Keratinocyte (primary cell): ENCODE measurements at regions not wholly inside any gene's neighbourhood (a gene's known extent, or its start where the extent isn't known, plus 50 kb on each side); places are given as distances from the start of the nearest gene placed in this dataset.

Experiments
- DNase-seq: peaks from one replicate; pipeline ENCODE4 v3.0.0-alpha.2; 2011; ENCODE audit warnings: low read depth, missing footprints, low spot score
- FAIRE-seq: peaks from 2 replicates; lab custom pipeline; 2011; peaks lifted over from hg19 to GRCh38; lab: Jason Lieb, UNC
- H2AFZ ChIP-seq: 2 replicates; pipeline ENCODE4 v1.6.0; 2012; ENCODE audit warnings: low read length, control low read depth, inconsistent platforms; ENCODE audit not compliant: control insufficient read depth
- H3K27ac ChIP-seq: 2 replicates; pipeline ENCODE4 v1.5.1; 2011; ENCODE audit warnings: low read length; ENCODE audit not compliant: control insufficient read depth, insufficient read depth
- H3K27me3 ChIP-seq: 3 replicates; pipeline ENCODE4 v1.6.0; 2011; ENCODE audit warnings: low read length; ENCODE audit not compliant: control insufficient read depth, insufficient read depth; ENCODE audit errors: extremely low read depth
- H3K36me3 ChIP-seq, 2 experiments: 2 replicates in 1 of 2; 3 replicates in 1 of 2; pipeline ENCODE4 v1.5.1; 2011; ENCODE audit warnings: low read length in 2 of 2, mild to moderate bottlenecking in 1 of 2; ENCODE audit not compliant: control insufficient read depth in 2 of 2, insufficient read depth in 2 of 2; ENCODE audit errors: extremely low read depth in 1 of 2
- H3K4me1 ChIP-seq: 3 replicates; pipeline ENCODE4 v1.5.1; 2011; ENCODE audit warnings: low read length; ENCODE audit not compliant: control insufficient read depth, insufficient read depth; ENCODE audit errors: extremely low read depth
- H3K4me2 ChIP-seq: 3 replicates; pipeline ENCODE4 v1.6.0; 2011; ENCODE audit warnings: low read depth, low read length; ENCODE audit not compliant: control insufficient read depth, insufficient read depth; ENCODE audit errors: extremely low read depth
- H3K4me3 ChIP-seq, 3 experiments: fragments of 200-600 bp in 1 of 3; sonication (generic) in 1 of 3; 2 replicates in 2 of 3; 3 replicates in 1 of 3; pipeline ENCODE4 v1.5.1; 2011 to 2016; ENCODE audit warnings: low read length in 3 of 3, mild to moderate bottlenecking in 3 of 3, control low read depth in 2 of 3, inconsistent platforms in 1 of 3, low read depth in 1 of 3, mixed read lengths in 1 of 3, mixed run types in 1 of 3, moderate library complexity in 1 of 3; ENCODE audit not compliant: control insufficient read depth in 2 of 3, insufficient read depth in 2 of 3; ENCODE audit errors: extremely low read depth in 1 of 3
- H3K79me2 ChIP-seq: 2 replicates; pipeline ENCODE4 v1.6.0; 2012; ENCODE audit warnings: low read length; ENCODE audit not compliant: control insufficient read depth, insufficient read depth
- H3K9ac ChIP-seq: 3 replicates; pipeline ENCODE4 v1.6.0; 2011; ENCODE audit warnings: low read length; ENCODE audit not compliant: control insufficient read depth, insufficient read depth; ENCODE audit errors: extremely low read depth
- H3K9me1 ChIP-seq: 3 replicates; pipeline ENCODE4 v1.6.0; 2011; ENCODE audit warnings: low read length; ENCODE audit not compliant: control insufficient read depth, insufficient read depth; ENCODE audit errors: extremely low read depth
- H3K9me3 ChIP-seq: 2 replicates; pipeline ENCODE4 v1.5.1; 2012; ENCODE audit warnings: low read depth, low read length; ENCODE audit not compliant: control insufficient read depth
- H4K20me1 ChIP-seq: 3 replicates; pipeline ENCODE4 v1.6.0; 2011; ENCODE audit warnings: low read length; ENCODE audit not compliant: control insufficient read depth, insufficient read depth; ENCODE audit errors: extremely low read depth
- EZH2 ChIP-seq: IDR thresholded peaks from one replicate; pipeline ENCODE4 v1.6.1; 2012; ENCODE audit warnings: inconsistent platforms, mild to moderate bottlenecking, low read length, moderate library complexity
- dilution Hi-C: fragments of 300-500 bp; cut with MboI; formaldehyde crosslinking; loops from one replicate; pipeline ENCODE4 v1.7.0; 2020; ENCODE audit warnings: low sequenced_read_pairs; ENCODE audit not compliant: extremely low pct_ligation_motif_present
- TF ChIP-seq, protein P1 (sequence below), 3 experiments: IDR thresholded peaks in 1 of 3; conservative IDR thresholded peaks in 1 of 3; optimal IDR thresholded peaks in 1 of 3; 2 replicates in 2 of 3; 3 replicates in 1 of 3; pipeline versions ENCODE3 to v1.5.1; 2011; ENCODE audit warnings: low read length in 3 of 3, mild to moderate bottlenecking in 3 of 3, moderate library complexity in 2 of 3, control low read depth in 1 of 3, inconsistent platforms in 1 of 3; ENCODE audit not compliant: insufficient read depth in 2 of 3; ENCODE audit errors: extremely low read depth in 1 of 3

GRCh38 chr3:96753124-96753523 is 61.3 kb upstream of the EPHA6 start:
- Histone ChIP-seq H3K4me2 (no peak overlapping the region), H3K9ac (no peak overlapping the region), H3K4me1 (no peaks in the 10 kb centered on the region), H3K27ac (no peak overlapping the region), H3K9me3 (no peaks in the 10 kb centered on the region), H3K79me2 (no peaks in the 10 kb centered on the region), H2AFZ (no peak overlapping the region), H4K20me1 (no peaks in the 10 kb centered on the region), H3K27me3 (no peaks in the 10 kb centered on the region), H3K36me3 (no peaks in the 10 kb centered on the region), H3K4me3 (no peak overlapping the region), H3K9me1 (no peaks in the 10 kb centered on the region)
- dilution Hi-C loops, result no loop called here
- no peak for TF ChIP-seq EZH2
- TF ChIP-seq, protein P1, sequence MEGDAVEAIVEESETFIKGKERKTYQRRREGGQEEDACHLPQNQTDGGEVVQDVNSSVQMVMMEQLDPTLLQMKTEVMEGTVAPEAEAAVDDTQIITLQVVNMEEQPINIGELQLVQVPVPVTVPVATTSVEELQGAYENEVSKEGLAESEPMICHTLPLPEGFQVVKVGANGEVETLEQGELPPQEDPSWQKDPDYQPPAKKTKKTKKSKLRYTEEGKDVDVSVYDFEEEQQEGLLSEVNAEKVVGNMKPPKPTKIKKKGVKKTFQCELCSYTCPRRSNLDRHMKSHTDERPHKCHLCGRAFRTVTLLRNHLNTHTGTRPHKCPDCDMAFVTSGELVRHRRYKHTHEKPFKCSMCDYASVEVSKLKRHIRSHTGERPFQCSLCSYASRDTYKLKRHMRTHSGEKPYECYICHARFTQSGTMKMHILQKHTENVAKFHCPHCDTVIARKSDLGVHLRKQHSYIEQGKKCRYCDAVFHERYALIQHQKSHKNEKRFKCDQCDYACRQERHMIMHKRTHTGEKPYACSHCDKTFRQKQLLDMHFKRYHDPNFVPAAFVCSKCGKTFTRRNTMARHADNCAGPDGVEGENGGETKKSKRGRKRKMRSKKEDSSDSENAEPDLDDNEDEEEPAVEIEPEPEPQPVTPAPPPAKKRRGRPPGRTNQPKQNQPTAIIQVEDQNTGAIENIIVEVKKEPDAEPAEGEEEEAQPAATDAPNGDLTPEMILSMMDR (optimal IDR thresholded peaks at IDR 0.05 in 1 of 3, IDR thresholded peaks at IDR 0.05 in 1 of 3, conservative IDR thresholded peaks at IDR 0.05 in 1 of 3; ENCODE audit: extremely low read depth in 1 of 3, insufficient read depth in 2 of 3, low read length in 3 of 3), result no peak
- DNase-seq (no peak), FAIRE-seq (no peak)

- dilution Hi-C loops, result no loop called here
- H4K20me1 ChIP-seq, result no peaks in the 10 kb centered on the region
- no peak for DNase-seq
- no peak overlapping the region for H3K4me2 ChIP-seq
- H3K79me2 ChIP-seq, result no peaks in the 10 kb centered on the region
- H3K9me3 ChIP-seq, result no peaks in the 10 kb centered on the region
- H3K27ac ChIP-seq, result no peak overlapping the region
- no peaks in the 10 kb centered on the region for H3K4me1 ChIP-seq
- no peaks in the 10 kb centered on the region for H3K36me3 ChIP-seq
- no peak overlapping the region for H2AFZ ChIP-seq
- H3K27me3 ChIP-seq, result no peaks in the 10 kb centered on the region
- TF ChIP-seq, protein P1 (optimal IDR thresholded peaks at IDR 0.05 in 1 of 3, IDR thresholded peaks at IDR 0.05 in 1 of 3, conservative IDR thresholded peaks at IDR 0.05 in 1 of 3; ENCODE audit: extremely low read depth in 1 of 3, insufficient read depth in 2 of 3, low read length in 3 of 3), result no peak
- TF ChIP-seq EZH2, result no peak
- no peak for FAIRE-seq
- no peak overlapping the region for H3K4me3 ChIP-seq
- no peak overlapping the region for H3K9ac ChIP-seq
- no peaks in the 10 kb centered on the region for H3K9me1 ChIP-seq
Observed at GRCh38 chr3:96754128-96754527, 60.3 kb upstream of the EPHA6 start.
